ENCODE measurements at regions not wholly inside any gene's neighbourhood (a gene's known extent, or its start where the extent isn't known, plus 50 kb on each side); places are given as distances from the start of the nearest gene placed in this dataset.

DNA sequence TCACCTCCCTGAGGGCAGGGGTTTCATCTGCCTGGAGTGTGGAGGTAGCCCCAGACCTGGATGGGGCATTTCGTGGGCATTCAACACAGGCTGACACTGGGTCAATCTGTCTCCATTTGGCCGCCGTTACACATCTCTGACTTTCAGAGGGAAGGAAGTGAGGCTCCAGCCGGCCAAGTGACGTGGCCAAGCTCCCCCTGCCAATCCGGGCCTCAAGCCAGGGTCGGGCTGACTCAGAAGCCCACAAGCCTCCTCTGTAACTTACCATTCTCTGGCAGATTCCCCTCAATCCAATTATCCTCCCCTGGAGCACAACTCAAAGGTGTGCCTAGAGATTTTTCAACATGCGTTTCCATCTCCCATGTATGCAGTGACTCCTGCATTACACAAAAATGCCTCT, 227.6 kb downstream of the KLF13 start:
- no peak for DNase-seq (ENCODE audit: low read depth in 2 of 2)

DNA sequence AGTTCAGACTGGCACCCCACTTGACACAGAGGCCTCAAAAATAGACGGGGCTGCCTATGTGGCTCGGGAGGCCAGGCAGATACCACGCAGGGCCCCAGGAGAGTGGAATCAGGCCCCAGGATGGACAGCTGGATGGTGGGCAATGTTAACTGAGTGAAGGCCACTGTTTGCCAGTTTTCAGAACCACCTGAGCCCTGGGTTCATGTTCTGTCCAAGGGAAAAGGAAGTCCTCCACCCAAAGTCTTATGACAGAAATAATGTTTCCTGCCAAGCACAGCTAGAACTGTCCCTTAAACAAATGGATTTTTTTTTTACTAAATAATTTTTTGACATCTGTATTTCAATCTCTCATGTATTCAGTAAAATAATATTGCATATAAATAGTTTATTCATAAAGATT, 228.4 kb downstream of the KLF13 start:
- no peak for DNase-seq (ENCODE audit: low read depth in 2 of 2)

DNA sequence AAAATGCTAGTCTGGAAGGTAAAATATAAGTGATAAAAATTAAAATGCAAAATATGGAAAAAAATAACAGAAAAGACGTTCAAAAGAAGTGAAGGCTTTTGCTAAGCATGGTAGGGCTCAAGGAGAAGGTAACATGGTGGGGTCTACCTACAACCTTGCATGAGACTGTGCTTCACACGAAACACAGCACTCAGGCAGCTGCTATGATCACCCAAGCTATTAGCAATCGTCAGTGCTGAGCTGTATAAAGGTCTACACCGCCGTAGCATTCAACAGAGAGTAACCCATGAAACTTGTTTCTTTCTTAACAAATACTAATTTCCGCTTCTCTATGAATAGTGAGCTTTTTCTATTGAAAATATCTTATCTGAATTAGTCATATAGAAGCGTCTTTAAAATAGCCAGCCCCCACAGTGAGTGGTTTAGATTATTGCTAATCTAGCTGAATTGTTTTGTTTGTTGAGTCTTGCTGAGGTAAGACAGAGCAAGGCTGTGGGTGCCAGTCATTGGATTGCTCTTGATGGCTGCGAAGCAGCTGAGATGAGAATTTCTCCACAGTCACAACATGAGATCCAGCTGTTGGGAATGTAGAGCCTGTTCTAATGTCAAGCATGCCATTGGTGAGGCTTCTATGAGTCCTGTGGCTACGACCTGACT, 230.0 kb downstream of the KLF13 start:
- no peak for DNase-seq (ENCODE audit: low read depth in 2 of 2)

DNA sequence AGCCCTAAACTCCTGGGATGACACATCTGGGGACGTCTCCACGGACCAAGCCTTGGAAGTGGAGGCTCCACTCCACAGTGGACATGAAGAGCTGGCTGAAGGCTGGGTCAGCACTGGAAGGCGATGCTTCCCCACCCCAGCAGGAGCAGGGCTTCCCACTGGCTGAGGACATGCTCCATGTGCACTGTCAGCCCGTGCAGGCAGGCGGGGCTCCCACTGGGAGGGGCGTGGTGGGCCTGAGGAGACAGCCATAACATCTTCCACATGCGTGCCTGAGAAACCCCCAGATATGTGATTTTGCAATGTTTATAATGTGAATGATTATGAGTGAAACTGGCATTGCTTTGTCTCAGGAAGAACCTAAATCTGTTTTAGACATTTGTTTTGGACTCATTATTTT, 231.3 kb downstream of the KLF13 start:
- DNase-seq (ENCODE audit: low read depth in 2 of 2): no peak

DNA sequence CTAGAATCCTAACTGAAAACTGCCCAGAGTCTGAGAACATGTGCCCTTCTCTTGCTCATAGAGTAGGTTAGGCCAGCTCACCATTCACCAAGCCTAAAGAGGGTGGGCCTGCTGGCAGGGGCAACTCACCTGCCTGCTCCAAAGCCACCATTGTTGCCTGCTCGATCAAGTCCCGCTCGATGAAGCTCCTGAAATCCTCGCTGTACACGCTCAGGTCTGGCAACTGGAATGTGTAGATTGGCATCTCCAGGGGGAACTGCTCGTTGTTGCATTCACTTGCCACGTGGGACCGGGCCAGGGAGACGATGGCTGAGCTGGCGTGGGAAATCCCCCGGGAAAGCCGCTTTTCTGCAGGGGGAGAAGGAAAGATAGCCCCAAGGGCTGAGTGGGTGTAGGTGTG, 232.2 kb downstream of the KLF13 start:
- no peak for DNase-seq (ENCODE audit: low read depth in 2 of 2)

DNA sequence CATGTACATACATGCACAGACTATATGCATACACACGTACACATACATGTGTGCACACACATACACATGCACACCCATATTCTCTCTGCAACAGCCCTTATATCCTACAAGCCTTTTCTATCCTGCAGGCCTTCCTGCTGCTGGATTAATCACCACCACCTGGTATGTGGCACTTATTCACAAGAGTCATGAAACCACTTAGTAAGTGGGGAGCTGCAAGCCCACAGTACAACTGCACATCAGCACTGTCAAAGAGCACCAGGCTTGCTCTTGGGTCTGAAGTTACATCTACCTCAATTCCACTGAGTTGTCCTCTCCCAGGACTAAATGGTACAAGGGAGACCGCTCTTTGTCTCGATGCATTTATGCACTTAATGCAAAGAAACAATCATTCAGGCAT, 233.2 kb downstream of the KLF13 start:
- no peak for DNase-seq (ENCODE audit: low read depth in 2 of 2)

DNA sequence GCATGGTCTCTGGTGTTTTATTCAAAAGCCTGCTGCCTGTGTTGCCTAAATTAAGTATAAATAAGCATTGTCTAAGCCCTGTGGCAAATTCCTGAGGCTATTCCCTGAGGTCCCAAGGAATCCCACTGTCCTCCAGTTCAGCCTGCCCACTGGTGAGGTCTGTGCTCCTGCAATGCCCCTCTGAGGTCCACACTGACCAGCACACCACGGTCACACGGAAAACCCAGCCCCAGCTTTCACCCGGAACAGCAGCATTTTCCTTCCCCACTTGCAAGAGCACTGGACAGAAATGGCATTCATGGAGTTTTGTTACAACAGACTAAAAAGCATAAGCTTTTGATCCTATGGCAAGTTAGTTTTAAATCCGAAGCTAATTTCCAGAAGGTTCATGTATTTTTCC, 234.0 kb downstream of the KLF13 start:
- no peak for DNase-seq (ENCODE audit: low read depth in 2 of 2)

DNA sequence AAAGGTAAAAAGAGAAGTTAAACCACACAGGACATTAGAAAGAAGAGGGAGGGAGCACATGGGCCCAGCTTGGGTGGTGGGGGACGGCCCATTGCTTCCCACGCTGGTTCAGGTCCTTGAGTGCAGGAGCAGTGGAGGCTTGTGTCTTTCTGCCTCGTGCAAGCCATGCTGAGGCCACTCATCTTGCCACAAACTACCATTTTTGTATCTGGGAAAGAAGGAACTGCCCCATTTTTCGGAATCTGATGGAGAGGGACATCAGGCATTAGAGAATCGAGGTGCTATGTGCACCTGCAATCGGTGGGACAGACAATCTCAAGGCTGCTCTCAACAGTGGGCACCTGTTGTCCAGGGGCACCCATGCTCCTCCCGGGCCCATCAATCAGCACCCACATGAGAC, 234.5 kb downstream of the KLF13 start:
- no peak for DNase-seq (ENCODE audit: low read depth in 2 of 2)

DNA sequence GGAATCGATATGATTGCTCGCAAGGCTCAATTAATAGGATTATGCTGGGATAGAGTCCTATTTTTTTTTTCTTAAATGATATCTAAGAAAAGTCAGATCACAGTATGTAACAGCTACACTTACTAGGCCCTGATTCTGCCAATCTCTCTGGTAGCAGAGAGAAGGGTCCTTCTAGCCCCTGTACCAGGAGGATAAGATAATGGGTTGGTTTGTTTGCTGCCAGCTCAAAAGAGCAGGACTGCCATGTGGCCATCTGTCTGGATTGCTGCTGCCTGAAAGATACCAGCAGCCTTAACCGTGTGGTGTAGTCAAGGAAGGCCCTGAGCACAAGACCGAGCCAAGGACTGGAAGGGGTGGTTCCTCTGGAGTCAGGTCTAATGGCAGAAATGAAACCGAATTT, 236.4 kb downstream of the KLF13 start:
- DNase-seq (ENCODE audit: low read depth in 2 of 2): no peak

DNA sequence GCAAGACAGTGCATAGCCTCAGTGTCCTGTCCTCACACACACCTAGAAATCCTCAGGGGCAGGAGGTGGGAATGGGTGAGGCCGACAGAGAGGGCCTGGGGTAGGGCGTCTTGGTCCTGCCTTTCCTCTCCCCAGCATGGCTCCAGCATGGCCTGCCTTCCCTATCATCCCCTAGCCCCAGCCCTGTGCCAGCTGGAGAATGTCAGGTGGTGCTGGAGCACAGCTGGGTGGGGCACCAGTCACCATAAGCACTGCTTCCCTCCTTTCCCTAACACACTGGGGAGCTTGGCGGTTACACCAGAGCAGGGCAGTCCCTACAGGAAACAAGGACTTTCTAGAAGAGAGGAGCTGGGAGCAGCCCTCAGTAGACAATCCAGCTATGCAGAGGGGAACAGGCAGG, 236.8 kb downstream of the KLF13 start:
- DNase-seq (ENCODE audit: low read depth in 2 of 2): no peak

DNA sequence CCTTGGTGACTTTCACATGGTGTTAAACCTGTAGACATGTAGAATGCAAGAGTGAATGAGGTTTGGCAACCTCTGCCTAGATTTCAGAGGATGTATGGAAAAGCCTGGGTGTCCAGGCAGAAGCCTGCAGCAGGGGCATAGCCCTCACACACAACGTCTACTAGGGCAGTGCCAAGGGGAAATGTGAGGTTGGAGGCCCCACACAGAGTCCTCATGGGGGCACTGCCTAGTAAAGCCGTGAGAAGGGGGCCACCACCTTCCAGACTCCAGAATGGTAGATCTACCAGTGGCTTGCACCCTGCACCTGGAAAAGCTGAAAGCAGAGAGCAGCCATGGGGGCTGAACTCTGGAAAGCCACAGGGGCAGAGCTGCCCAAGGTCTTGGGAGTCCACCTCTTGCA, 241.2 kb downstream of the KLF13 start:
- no peak for DNase-seq (ENCODE audit: low read depth in 2 of 2)

DNA sequence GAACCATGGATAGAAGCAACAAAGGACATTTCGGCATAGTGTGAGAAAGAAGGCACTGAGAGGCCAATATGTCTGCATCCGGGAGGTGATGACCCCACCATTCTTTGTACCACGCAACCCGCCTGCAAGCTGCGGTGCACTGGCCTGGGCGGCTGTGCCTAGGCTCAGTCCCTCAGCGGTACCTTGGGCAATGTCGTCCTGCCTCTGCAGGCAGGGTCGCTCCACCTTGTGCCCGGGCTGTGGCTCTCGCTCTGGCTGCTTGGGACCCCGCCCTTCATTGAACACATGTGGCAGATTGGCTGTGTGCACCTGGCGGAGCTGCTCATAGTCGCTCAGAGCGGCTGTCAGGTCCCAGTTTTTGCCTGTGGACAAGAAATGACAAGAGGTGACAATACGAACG, 243.2 kb downstream of the KLF13 start:
- no peak for DNase-seq (ENCODE audit: low read depth in 2 of 2)

DNA sequence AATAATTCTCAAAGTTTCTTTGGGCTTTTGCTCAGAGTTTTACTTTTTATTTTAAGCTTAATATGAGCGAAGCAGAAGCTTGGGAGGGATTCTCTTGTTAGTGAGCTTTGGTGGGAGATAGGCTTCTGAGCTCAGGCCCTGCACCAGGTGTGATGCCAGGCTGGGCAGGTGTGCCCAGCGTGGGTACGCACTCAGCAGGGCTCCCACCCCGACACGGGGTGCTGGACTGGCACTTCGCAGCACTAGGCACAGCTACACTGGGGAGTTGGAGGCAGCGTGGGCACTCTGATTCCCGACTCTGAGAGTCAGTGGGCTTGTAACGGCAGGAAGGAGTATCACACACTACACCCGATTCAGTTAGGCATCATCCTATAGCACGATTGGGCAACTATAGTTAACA, 244.0 kb downstream of the KLF13 start:
- DNase-seq (ENCODE audit: low read depth in 2 of 2): no peak

DNA sequence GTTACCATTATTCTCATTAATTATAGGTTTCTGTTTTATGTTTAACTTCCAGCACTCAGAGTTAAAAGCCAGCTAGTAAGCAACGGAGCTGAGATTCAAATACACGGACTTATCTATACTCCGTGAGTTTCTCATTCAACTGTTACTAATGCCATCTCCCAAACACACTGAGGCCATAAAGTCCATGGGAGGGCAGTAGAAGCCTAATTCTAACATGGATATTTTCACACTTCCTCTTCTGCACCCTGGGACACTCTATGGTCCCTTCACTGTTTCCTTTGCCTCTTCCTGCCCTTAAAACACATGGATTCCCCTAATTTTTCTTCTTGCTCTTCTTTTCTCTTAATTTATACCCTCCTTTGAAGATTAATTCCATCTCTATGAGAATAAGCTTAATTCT, 245.0 kb downstream of the KLF13 start:
- no peak for DNase-seq (ENCODE audit: low read depth in 2 of 2)

DNA sequence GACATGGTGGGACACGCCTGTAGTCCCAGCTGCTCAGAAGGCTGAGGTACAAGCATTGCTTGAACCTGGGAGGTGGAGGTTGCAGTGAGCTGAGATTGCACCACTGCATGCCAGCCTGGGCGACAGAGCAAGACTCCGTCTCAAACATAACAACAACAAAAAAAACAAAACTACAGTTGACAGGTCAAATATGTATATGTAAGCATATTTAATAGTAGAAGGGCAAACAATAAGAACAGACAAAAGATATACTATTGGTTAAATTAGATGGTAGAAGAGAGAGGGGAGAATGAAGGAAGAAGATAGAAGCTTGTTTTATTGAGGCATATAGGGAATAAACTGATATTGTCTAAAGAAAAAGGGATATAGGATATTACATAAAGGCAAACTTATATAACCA, 247.1 kb downstream of the KLF13 start:
- no peak for DNase-seq (ENCODE audit: low read depth in 2 of 2)

DNA sequence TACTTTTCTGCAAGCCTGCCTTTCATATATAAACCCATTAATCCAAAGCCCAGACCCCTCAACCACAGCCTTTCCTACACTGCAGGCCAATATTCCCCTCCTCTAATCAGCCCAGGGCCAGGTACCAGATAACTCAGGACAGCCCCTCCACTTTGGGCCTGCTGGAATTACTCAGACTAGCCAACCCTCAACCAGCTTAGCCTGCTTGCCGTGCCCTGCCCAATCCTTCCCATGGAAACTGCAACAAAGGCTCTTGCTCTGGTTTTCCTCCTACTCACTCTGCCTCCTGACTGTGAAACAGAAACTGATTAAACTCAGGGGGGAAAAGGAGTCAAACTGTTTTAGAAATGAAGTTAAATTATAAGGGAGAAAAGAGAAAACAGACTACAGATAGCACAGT, 248.1 kb downstream of the KLF13 start:
- no peak for DNase-seq (ENCODE audit: low read depth in 2 of 2)

DNA sequence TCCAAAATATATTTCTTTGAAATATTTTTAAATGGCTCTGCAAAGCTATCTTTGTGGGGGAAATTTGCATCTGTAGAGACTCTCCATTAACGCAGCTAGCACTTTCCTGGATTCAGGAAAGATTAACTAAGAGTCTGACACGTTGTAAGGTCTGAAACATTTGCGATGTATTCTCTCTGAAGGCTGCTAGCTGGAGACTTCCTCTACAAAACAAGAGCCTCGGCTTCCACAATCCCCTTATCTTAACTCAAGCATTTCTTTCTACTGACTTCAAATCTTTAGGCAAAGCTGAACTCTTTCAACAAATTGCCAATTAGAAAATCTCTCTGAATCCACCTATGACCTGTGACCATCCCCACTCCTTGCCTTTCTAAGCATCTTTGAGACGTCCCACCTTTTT, 250.5 kb downstream of the KLF13 start:
- DNase-seq (ENCODE audit: low read depth in 2 of 2): no peak

DNA sequence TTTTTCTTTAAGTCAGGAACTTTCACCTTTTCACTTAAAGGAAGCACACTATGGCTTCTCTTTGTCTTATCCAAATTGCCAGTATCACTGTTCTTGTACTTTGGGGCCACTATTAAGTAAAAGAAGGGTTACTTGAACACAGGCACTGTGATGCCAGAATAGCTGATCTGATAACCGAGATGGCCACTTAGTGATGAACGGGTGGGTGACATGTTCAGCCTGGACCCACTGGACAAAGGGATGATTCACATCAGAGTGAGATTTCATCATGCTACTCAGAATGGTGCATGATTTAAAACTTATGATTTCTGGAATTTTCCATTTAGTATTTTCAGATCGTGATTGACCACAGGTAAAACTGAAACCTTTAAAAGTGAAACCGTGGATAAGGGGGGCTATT, 252.6 kb downstream of the KLF13 start:
- no peak for DNase-seq (ENCODE audit: low read depth in 2 of 2)

DNA sequence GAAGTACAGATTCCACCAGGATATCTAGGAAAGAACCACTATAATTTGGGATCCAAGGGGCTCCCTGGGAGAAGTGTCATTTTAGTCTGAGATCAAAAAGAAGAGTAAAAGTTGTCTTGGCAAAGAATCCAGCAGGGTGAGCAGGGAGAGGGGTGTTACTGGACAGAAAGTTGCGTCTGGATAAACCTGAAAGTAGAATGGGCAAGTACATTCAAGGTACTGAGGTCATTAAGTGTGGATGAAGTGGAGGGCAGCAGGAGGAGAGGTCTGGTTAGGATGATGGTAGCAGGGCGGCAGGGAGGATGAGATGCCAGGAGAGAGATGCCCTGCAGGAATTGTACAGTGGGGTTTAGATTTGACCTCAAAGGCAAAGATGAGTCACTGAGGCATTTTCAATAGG, 253.3 kb downstream of the KLF13 start:
- no peak for DNase-seq (ENCODE audit: low read depth in 2 of 2)

DNA sequence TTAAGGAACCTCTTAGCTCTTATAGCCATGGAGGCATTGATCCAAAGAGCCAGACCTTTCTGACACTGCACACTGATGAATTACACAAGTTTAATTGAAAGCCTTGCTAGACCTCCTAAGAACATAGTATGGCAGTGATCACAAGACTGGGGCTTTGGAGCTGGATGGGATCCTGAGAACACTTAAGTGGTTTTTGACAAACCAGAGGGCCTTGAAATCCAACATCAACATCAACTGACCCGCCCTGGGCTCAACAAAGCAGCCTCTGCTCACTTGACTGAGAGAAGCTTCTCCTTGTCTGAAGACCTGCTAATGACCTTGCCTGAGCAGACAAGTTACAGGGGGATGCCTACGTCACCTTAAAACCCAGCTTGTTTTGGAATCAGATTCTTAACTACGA, 257.6 kb downstream of the KLF13 start:
- DNase-seq (ENCODE audit: low read depth in 2 of 2): no peak

DNA sequence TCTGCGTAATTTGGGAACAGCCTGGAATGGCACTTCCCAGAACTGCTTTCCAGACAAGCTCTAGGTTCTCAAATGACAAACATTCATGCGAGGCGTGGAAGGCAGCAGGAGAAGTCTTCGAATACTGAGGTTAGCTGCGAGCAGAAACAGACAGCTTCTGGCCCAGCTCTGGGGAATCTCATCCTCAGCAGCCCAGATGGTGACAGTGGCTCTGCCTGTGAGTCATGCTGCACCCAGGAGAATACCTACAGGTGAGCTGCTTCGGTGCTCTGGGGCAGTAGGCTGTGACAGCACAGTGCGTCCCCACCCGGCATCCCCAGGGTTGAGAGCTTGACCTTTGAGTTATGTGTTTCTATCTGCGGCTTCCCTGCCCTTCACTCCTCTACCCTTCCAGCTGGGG, 258.6 kb downstream of the KLF13 start:
- DNase-seq (ENCODE audit: low read depth in 2 of 2): no peak

DNA sequence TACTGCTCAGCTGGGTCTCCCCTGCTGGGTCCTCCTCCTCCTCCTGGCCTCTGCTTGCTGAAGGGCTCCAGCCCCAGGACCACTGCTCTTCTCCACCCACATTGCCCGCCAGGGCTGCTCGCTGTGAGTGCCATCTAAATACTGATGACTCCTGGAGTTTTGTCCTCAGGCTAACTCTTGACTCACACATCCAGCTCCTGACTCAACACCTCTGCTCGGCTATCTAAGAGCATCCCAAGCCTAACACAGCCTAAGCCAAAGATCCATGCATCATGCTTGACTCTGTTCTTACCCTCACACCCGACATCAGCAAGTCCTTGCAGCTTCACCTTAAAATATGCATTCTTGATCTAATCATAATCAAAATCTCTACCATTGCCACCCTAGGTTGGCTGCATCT, 260.2 kb downstream of the KLF13 start:
- DNase-seq (ENCODE audit: low read depth in 2 of 2): no peak

DNA sequence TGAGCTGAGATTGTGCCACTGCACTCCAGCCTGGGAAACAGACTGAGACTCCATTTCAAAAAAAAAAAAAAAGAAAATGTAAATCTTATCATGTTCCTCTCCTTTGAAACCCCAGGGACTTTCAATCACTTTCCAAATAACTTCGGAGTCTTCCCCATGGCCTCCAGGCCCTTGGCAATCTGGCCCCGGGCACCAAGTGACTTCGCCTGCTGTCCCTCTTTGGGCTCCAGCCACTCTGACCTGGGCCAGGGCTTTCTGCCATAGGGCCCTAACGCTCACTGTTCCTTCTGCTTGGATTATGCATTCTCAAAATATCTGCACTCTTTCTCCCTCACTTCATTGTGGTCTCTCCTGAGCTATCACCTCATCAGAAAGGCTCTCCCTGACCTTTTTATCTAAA, 260.9 kb downstream of the KLF13 start:
- DNase-seq (ENCODE audit: low read depth in 2 of 2): no peak

DNA sequence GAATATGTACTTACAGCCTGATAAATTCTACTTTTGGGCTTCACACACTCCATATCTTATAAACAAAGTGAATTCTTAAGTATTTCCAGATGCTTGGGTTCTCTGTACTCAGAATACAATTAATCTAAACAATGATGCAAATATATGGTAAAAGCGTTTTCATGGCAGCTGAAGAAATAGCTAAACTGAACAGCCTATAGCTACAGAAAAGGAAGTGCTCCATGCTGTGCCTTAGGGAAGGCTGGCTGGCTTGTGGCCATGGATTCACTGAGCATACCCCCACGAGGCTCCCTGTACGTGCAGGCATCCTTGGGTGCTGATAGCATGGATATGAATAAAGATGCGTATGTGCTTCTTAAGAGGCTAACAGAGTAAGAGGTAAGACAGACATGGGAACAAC, 264.0 kb downstream of the KLF13 start:
- no peak for DNase-seq (ENCODE audit: low read depth in 2 of 2)

DNA sequence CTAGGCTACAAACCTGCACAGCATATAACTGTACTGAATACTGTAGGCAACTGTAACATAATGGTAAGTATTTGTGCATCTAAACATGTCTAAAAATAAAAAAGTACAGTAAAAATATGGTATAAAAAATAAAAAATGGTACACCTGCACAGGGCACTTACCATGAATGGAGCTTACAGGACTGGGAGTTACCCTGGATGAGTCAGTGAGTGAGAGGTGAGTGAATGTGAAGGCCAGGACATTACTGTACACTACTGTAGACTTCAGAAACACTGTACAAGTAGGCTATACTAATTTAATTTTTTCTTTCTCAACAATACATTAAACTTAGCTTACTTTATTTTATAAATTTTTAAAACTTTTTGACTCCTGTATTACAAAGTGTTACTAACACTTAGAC, 265.3 kb downstream of the KLF13 start:
- DNase-seq (ENCODE audit: low read depth in 2 of 2): no peak
